AG04449 (cell line): ENCODE measurements at regions not wholly inside any gene's neighbourhood (a gene's known extent, or its start where the extent isn't known, plus 50 kb on each side); places are given as distances from the start of the nearest gene placed in this dataset.

Source experiments
- CTCF ChIA-PET: fragments of 350-600 bp; formaldehyde crosslinking; extraction: SDS; loops from one replicate; lab custom pipeline; 2021; ENCODE audit warnings: antibody characterized with exemption; lab: Yijun Ruan, JAX
- POLR2A ChIA-PET: fragments of 400-600, 350-600 bp; formaldehyde crosslinking; extraction: SDS; loops from one replicate; lab custom pipeline; 2020; ENCODE audit warnings: antibody characterized with exemption, inconsistent platforms; lab: Yijun Ruan, JAX
- DNase-seq: peaks from one replicate; pipeline ENCODE4 v3.0.0-alpha.2; 2010; ENCODE audit warnings: low read depth, low spot score
- H3K4me3 ChIP-seq: 2 replicates; pipeline ENCODE4 v1.5.1; 2011; ENCODE audit warnings: low read depth, mild to moderate bottlenecking, control low read depth, low read length
- CTCF ChIP-seq: IDR thresholded peaks from one replicate; pipeline ENCODE4 v1.5.1; 2011; ENCODE audit warnings: mild to moderate bottlenecking, moderate library complexity, low read length, control low read depth, inconsistent platforms; ENCODE audit not compliant: insufficient read depth; ENCODE audit errors: missing control alignments

DNA sequence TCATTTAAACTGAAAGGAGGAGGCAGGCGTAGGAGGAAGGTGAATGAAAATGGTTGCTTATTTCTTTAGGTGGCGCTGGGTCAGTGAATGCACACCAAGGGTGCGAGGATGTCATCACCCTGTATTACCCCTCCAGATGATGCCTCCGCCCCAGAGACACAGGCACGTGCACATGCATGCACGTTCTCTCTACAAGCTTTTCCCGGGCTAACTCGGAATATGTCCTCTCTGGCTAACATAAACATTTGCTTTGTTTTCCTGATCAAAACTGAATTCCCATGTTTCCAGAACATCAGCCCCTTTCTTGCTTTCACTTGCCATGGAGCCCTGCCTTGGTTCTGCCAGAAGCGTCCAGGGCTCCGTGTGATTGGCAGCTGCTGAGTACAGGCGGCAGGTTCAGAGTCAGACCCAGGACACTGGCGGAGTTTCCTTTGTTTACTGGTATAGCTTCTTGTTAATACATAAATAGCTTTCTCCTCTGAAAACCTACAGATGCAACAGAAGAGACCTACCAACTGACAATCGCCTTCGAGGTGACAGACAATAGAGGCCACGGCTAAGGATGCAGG lies 131.2 kb upstream of the RPS6KA2 start:
- no peak for DNase-seq
- ChIA-PET POLR2A (no interaction called here), CTCF (interaction anchor here (1.4 to 1.9 kb wide), 3 partner anchors 11 to 17 kb away, joined by 4 to 11 read pairs (median 4); no protein-coding TSS in a partner anchor)
- no peak for TF ChIP-seq CTCF
- H3K4me3 ChIP-seq: no peak overlapping the region

GRCh38 chr6:166757232-166758135 lies 130.4 kb upstream of the RPS6KA2 start:
- DNase-seq: no peak
- POLR2A ChIA-PET: no interaction called here
- CTCF ChIA-PET: interaction anchor here (1.0 to 1.9 kb wide), 4 partner anchors 10 to 233 kb away, joined by 3 to 11 read pairs (median 3); no protein-coding TSS in a partner anchor
- TF ChIP-seq CTCF: no peak
- no peak overlapping the region; the same call in 1 of the 2 replicates for H3K4me3 ChIP-seq

DNA sequence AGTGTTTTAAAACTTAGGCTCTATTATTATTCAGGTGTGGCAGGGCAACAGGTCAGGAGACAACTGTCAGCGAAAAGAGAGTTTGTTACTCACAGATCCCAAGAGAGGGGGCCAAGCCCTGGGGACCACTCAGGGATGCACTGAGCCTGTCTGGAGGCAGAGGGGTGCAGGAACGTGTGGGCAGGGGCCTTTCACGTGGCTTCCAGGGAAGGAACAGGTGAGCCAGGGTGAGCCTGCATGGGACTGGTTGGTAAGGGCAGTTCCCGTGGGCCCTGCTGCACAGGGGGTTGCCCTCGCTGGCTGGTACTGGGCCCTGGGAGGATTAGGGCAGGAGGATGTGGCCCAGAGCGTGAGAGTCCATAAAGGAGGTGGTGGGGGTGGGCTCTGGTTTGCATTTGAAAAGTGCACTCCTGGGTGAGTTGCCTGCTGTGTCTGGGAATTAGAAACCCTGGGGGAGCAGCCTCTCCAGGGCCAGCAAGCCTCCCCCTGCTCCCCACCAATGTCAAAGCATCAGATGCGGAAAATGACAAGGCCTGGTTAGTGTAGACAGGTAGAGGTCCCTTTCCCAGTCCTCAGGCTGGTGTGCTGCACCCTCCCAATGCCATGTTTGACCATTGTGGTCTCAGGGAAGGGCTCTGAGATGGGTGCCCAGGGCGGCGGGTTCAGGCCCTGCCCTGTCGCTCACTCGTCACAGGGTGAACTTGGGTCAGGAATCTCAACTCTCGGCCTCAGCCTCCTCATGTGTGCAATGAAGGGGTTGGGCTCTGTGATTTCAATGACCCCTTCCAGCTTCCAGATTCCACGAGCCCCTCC lies 127.4 kb upstream of the RPS6KA2 start:
- H3K4me3 ChIP-seq: no peak overlapping the region
- ChIA-PET CTCF (no interaction called here), POLR2A (no interaction called here)
- DNase-seq: no peak
- TF ChIP-seq CTCF: no peak

DNA sequence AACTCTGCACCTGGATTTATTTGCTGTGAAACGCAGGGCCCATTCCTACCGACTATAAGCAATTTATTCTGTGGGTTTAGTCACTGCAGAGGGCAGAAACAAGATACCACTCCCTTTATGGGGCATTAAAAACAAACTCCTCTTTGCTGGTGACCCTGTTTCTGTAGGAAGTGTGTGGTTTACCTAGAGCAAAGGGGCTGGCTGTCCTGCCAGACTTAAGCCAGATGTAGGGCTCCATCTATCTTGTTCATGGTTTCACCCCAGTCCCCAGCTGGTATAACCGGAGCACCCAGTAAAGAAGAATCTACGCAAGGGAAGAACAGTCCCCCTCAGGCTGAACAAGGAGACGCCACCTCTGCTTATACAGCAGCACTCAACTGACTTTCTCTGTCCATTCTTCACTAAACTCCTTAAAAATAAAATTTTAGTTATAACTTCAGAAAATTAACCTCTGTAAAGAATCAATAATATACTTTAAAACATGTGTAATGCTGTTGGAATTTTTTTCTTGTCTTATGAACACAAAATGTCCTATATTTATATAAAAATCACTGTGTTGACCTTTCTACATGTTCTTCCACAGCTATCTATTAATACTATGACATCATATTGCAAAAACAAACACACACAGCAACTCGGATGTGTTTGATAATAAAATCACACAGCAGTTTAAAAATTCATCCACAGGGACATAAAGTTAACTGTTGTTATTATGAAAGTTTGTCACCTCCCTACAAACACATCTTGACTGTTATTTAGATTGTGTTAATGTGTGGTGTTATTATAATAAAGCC lies 126.1 kb upstream of the RPS6KA2 start:
- TF ChIP-seq CTCF: no peak
- no peak overlapping the region for H3K4me3 ChIP-seq
- ChIA-PET CTCF (no interaction called here), POLR2A (no interaction called here)
- DNase-seq: no peak

DNA sequence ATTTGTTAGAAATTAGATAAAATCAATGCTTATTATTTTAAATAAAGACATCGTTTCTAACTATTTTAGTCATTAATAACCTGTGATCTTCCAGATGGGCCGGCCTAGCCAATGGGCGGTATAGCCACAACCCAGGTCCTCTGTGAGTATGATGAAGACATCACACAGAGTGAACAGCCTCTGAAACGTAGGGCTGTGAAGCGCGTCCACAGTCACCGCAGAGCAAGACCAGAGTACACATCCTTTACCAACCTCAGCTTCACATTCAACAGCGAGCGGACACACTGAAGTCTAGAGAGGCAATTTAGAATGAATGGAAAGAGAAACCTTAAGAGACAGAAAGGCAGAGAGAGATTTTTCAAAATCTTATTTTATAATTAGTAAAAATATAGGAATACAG lies 125.0 kb upstream of the RPS6KA2 start:
- ChIA-PET CTCF (no interaction called here), POLR2A (no interaction called here)
- H3K4me3 ChIP-seq: no peak overlapping the region
- no peak for TF ChIP-seq CTCF
- no peak for DNase-seq
